Neural cell (in vitro differentiated cells): ENCODE measurements at regions not wholly inside any gene's neighbourhood (a gene's known extent, or its start where the extent isn't known, plus 50 kb on each side); places are given as distances from the start of the nearest gene placed in this dataset.

Experiments used
- H2AFZ ChIP-seq: fragments of 200-600, 300-800 bp; sonication (generic), shearing (Covaris generic); 2 replicates; pipeline ENCODE4 v1.6.0; 2014; ENCODE audit warnings: low read depth, mild to moderate bottlenecking, antibody characterized with exemption, low read length, moderate library complexity
- H3F3A ChIP-seq: fragments of 200-600 bp; shearing (Covaris generic); 2 replicates; pipeline ENCODE4 v1.6.1; 2016; ENCODE audit warnings: mild to moderate bottlenecking, moderate library complexity, mixed read lengths, antibody characterized with exemption, low read length; ENCODE audit not compliant: insufficient read depth, poor library complexity, severe bottlenecking
- H3K27ac ChIP-seq: fragments of 200-600, 300-800 bp; sonication (generic), shearing (Covaris generic); 2 replicates; pipeline ENCODE4 v1.5.1; 2014; ENCODE audit warnings: mild to moderate bottlenecking, low read length, moderate library complexity
- H3K27me3 ChIP-seq: fragments of 300-800, 200-600 bp; sonication (generic), shearing (Covaris generic); 2 replicates; pipeline ENCODE4 v1.6.0; 2014; ENCODE audit warnings: mild to moderate bottlenecking, low read depth, low read length, moderate library complexity; ENCODE audit not compliant: insufficient read depth
- H3K36me3 ChIP-seq: fragments of 300-800, 200-600 bp; sonication (generic), shearing (Covaris generic); 2 replicates; pipeline ENCODE4 v1.5.1; 2014; ENCODE audit warnings: mild to moderate bottlenecking, antibody characterized with exemption, low read length, moderate library complexity; ENCODE audit not compliant: insufficient read depth
- H3K4me2 ChIP-seq: fragments of 300-800, 200-600 bp; sonication (generic), shearing (Covaris generic); 2 replicates; pipeline ENCODE4 v1.6.0; 2014; ENCODE audit warnings: mild to moderate bottlenecking, low read length
- H3K4me3 ChIP-seq: fragments of 300-800, 200-600 bp; sonication (generic), shearing (Covaris generic); 2 replicates; pipeline ENCODE4 v1.5.1; 2014; ENCODE audit warnings: mild to moderate bottlenecking, low read length, moderate library complexity
- H3K79me2 ChIP-seq: fragments of 200-600 bp; shearing (Covaris generic); replicated peaks from 2 replicates; pipeline ENCODE4 v1.6.0; 2014; ENCODE audit warnings: mild to moderate bottlenecking, low read length, moderate library complexity; ENCODE audit not compliant: insufficient read depth
- H3K9ac ChIP-seq: fragments of 300-800, 200-600 bp; sonication (generic), shearing (Covaris generic); 2 replicates; pipeline ENCODE4 v1.6.1; 2016; ENCODE audit warnings: mild to moderate bottlenecking, low read length, mixed read lengths
- H3K9me2 ChIP-seq: fragments of 200-600 bp; shearing (Covaris generic); 2 replicates; pipeline ENCODE4 v1.6.1; 2016; ENCODE audit warnings: mild to moderate bottlenecking, low read length, mixed read lengths; ENCODE audit not compliant: insufficient read depth
- H3K9me3 ChIP-seq: fragments of 200-600, 300-800 bp; sonication (generic), shearing (Covaris generic); 2 replicates; pipeline ENCODE4 v1.6.1; 2016; ENCODE audit warnings: mild to moderate bottlenecking, mixed run types, low read length, moderate library complexity, mixed read lengths
- H4K20me1 ChIP-seq: fragments of 200-600 bp; shearing (Covaris generic); 2 replicates; pipeline ENCODE4 v1.6.1; 2016; ENCODE audit warnings: mild to moderate bottlenecking, mixed run types; ENCODE audit not compliant: insufficient read depth
- EP300 ChIP-seq: fragments of 450-650 bp; conservative IDR thresholded peaks from 2 replicates; pipeline ENCODE4 v1.6.1; 2014; ENCODE audit warnings: antibody characterized with exemption, mild to moderate bottlenecking, moderate library complexity; ENCODE audit not compliant: poor library complexity, severe bottlenecking
- EZH2 ChIP-seq: fragments of 200-600, 300-800 bp; shearing (Covaris generic), sonication (generic); IDR thresholded peaks from 2 replicates; pipeline ENCODE4 v1.6.1; 2014; ENCODE audit warnings: antibody characterized with exemption, low read length, borderline replicate concordance, mild to moderate bottlenecking; ENCODE audit not compliant: insufficient read depth, poor library complexity, severe bottlenecking
- MXI1 ChIP-seq: fragments of 450-650 bp; conservative IDR thresholded peaks from 2 replicates; pipeline ENCODE4 v1.6.1; 2014; ENCODE audit warnings: antibody characterized with exemption, mild to moderate bottlenecking; ENCODE audit not compliant: poor library complexity, severe bottlenecking
- POLR2AphosphoS5 ChIP-seq: IDR thresholded peaks from 2 replicates; pipeline ENCODE4 v1.6.1; 2012
- RAD21 ChIP-seq: fragments of 450-650 bp; conservative IDR thresholded peaks from 2 replicates; pipeline ENCODE4 v1.6.1; 2014; ENCODE audit warnings: antibody characterized with exemption, mild to moderate bottlenecking, moderate library complexity
- REST ChIP-seq: IDR thresholded peaks from 2 replicates; pipeline ENCODE4 v1.6.1; 2012; ENCODE audit warnings: borderline replicate concordance
- SMC3 ChIP-seq: fragments of 450-650 bp; conservative IDR thresholded peaks from 2 replicates; pipeline ENCODE4 v1.6.1; 2014; ENCODE audit warnings: antibody characterized with exemption, mild to moderate bottlenecking, moderate library complexity; ENCODE audit not compliant: poor library complexity
- TAF1 ChIP-seq: IDR thresholded peaks from 2 replicates; pipeline ENCODE4 v1.6.1; 2012; ENCODE audit warnings: low read depth
- TF ChIP-seq, protein P1 (sequence below): fragments of 450-650 bp; IDR thresholded peaks from 2 replicates; pipeline ENCODE4 v1.5.1; 2014; ENCODE audit warnings: antibody characterized with exemption, mild to moderate bottlenecking, moderate library complexity; ENCODE audit not compliant: poor library complexity, severe bottlenecking

DNA sequence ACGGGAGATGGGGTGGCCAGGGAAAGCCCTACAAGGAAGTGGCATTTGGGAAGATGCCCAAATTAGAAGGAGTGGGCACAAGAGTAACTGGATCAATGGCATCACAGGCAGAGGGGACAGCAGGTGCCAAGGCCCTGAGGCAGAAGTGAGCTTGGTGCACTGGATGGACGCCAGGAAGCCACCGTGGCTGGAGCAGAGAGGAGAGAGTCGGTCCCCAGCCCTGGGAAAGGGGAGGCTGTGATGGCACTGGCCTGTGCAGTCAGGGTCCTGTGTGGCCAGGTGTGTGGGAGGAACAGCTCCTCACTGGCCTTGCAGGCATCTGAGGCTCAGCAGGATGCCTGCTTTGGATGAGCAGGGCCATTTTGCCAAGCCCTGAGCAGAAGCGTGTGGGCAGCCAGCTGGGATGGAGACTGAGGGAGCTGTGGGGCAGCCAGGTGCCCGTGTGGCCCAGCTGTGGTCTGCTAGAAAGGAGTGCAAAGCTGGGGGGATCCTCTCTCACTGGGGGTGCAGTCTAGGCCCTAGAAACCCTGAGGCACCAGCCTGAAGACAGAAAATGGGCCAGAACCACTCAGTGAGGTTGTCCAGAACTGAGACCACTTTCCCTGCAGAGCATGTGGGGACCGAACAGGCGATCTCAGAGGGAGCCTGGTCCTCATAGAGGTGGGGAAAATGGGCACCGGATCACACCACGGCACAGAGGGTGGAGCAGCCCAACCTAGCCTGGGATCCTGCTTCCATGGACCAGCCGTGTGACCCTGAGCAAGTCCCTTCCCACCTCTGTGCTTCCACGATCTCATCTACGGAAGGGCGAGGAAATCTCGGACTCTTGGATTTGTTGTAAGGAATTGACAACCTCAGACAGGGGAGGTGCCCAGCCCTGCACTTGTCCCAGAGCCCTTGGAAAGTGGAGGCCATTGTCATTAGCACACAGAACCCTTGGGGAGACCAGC, 78.6 kb upstream of the RTL6 start:
- Histone ChIP-seq H3K4me3 (no peak overlapping the region), H4K20me1 (no peaks in the 10 kb centered on the region)

DNA sequence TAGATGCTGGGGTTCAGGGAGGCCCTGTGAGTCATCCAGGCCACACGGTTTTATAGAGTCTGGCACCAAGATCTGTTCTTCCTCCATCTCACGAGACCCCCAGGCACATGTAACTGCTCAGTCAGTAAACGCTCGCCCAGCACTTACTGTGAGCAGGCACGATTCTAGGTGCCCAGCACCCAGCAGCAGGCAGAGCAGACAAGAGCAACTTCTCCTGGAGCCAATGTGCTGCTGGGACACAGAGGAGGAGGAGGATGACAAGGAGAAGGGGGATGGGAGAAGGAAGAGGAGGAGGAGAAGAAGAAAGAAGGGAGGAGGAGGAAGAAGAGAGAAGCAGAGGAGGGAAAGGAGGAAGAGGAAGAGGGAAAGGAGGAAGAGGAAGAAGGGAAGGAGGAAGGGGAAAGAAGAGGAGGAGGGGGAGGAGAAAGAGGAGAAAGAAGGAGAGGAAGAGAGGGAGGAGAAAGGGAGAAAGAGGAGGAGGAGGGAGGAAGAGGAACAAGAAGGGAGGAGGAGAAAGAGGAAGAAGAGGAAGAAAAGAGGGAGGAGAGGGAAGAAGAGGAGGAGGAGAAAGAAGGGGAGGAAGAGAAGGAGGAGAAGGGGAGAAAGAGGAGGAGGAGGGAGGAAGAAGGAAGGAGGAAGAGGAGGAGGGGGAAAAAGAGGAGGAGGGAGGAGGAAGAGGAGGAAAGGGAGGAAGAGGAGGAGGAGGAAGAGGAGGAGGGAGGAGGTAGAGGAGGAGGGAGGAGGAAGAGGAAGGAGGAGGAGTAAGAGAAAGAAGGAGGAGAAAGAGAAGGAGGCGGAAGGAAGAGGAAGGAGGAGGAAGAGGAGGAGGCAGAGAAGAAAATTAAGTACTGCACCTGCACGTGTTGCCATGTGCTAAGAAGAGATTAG, 77.6 kb upstream of the RTL6 start:
- Histone ChIP-seq H3K4me2 (no peak overlapping the region), H3K4me3 (no peak overlapping the region), H3K27ac (no peak overlapping the region), H3K79me2 (no peaks in the 10 kb centered on the region), H3K9me3 (no peaks in the 10 kb centered on the region), H4K20me1 (no peaks in the 10 kb centered on the region), H3F3A (no peaks in the 10 kb centered on the region), H2AFZ (no peak overlapping the region), H3K9ac (no peak overlapping the region), H3K36me3 (no peaks in the 10 kb centered on the region), H3K9me2 (no peaks in the 10 kb centered on the region), H3K27me3 (no peaks in the 10 kb centered on the region)
- TF ChIP-seq EZH2: no peak
- TF ChIP-seq, protein P1, sequence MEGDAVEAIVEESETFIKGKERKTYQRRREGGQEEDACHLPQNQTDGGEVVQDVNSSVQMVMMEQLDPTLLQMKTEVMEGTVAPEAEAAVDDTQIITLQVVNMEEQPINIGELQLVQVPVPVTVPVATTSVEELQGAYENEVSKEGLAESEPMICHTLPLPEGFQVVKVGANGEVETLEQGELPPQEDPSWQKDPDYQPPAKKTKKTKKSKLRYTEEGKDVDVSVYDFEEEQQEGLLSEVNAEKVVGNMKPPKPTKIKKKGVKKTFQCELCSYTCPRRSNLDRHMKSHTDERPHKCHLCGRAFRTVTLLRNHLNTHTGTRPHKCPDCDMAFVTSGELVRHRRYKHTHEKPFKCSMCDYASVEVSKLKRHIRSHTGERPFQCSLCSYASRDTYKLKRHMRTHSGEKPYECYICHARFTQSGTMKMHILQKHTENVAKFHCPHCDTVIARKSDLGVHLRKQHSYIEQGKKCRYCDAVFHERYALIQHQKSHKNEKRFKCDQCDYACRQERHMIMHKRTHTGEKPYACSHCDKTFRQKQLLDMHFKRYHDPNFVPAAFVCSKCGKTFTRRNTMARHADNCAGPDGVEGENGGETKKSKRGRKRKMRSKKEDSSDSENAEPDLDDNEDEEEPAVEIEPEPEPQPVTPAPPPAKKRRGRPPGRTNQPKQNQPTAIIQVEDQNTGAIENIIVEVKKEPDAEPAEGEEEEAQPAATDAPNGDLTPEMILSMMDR: no peak
- TF ChIP-seq POLR2AphosphoS5: no peak
- TF ChIP-seq EP300: no peak
- no peak for TF ChIP-seq MXI1
- no peak for TF ChIP-seq REST
- no peak for TF ChIP-seq RAD21
- no peak for TF ChIP-seq SMC3
- TF ChIP-seq TAF1: no peak

More for the DNA sequence above, 78.6 kb upstream of the RTL6 start:
- Histone ChIP-seq H2AFZ (no peak overlapping the region), H3K36me3 (no peaks in the 10 kb centered on the region), H3K27ac (no peak overlapping the region), H3K9me3 (no peaks in the 10 kb centered on the region), H3F3A (no peaks in the 10 kb centered on the region), H3K27me3 (no peaks in the 10 kb centered on the region), H3K4me2 (no peak overlapping the region), H3K79me2 (no peaks in the 10 kb centered on the region), H3K9ac (no peak overlapping the region), H3K9me2 (no peaks in the 10 kb centered on the region)
- TF ChIP-seq POLR2AphosphoS5 (no peak), RAD21 (no peak), REST (no peak), SMC3 (no peak)
